HepG2 (cell line): ENCODE measurements at regions not wholly inside any gene's neighbourhood (a gene's known extent, or its start where the extent isn't known, plus 50 kb on each side); places are given as distances from the start of the nearest gene placed in this dataset.

ENCODE experiments used
- ATF3 ChIP-seq: sonication (generic); formaldehyde crosslinking; IDR thresholded peaks from 2 replicates; pipeline ENCODE4 v1.4.0; 2020; ENCODE audit warnings: missing genetic modification reagents
- FOXP1 ChIP-seq, 2 experiments: fragments of 450-650 bp in 1 of 2; IDR thresholded peaks; 2 replicates each; pipeline ENCODE4 v1.6.1; 2017 to 2018; ENCODE audit warnings: antibody characterized with exemption in 1 of 2
- GATAD2A ChIP-seq: IDR thresholded peaks from 2 replicates; pipeline ENCODE4 v1.6.1; 2016
- HIC2 ChIP-seq: sonication (generic); formaldehyde crosslinking; IDR thresholded peaks from 2 replicates; pipeline ENCODE4 v1.9.0; 2022; ENCODE audit warnings: low read depth, missing genetic modification reagents
- HMGXB4 ChIP-seq, 2 experiments: sonication (generic) in 1 of 2; formaldehyde crosslinking in 1 of 2; IDR thresholded peaks; 2 replicates each; pipeline versions ENCODE4 v1.4.0 to v1.6.1; 2018 to 2020; ENCODE audit warnings: missing genetic modification reagents in 2 of 2, borderline replicate concordance in 1 of 2, low read depth in 1 of 2, mild to moderate bottlenecking in 1 of 2, missing biosample characterization in 1 of 2
- MZF1 ChIP-seq: sonication (generic); formaldehyde crosslinking; IDR thresholded peaks from 2 replicates; pipeline ENCODE4 v1.8.1; 2023; ENCODE audit warnings: mild to moderate bottlenecking, missing genetic modification reagents, borderline replicate concordance
- SATB2 ChIP-seq: sonication (generic); formaldehyde crosslinking; IDR thresholded peaks from 2 replicates; pipeline ENCODE4 v1.5.0; 2020; ENCODE audit warnings: missing genetic modification reagents
- STAG1 ChIP-seq: sonication (generic); formaldehyde crosslinking; IDR thresholded peaks from 2 replicates; pipeline ENCODE4 v1.4.0; 2020; ENCODE audit warnings: missing genetic modification reagents
- ZNF224 ChIP-seq: sonication (generic); formaldehyde crosslinking; IDR thresholded peaks from 2 replicates; pipeline ENCODE4 v1.5.0; 2020; ENCODE audit warnings: mild to moderate bottlenecking, missing genetic modification reagents
- ZNF512B ChIP-seq: sonication (generic); formaldehyde crosslinking; IDR thresholded peaks from 2 replicates; pipeline ENCODE4 v1.5.1; 2020; ENCODE audit warnings: missing genetic modification reagents, mild to moderate bottlenecking, borderline replicate concordance
- ZNF572 ChIP-seq: sonication (generic); formaldehyde crosslinking; IDR thresholded peaks from 2 replicates; pipeline ENCODE4 v1.5.1; 2020; ENCODE audit warnings: mild to moderate bottlenecking, missing genetic modification reagents
- ZNF761 ChIP-seq: sonication (generic); formaldehyde crosslinking; conservative IDR thresholded peaks from 2 replicates; pipeline ENCODE4 v1.4.0; 2020; ENCODE audit warnings: mild to moderate bottlenecking, missing genetic modification reagents
- ZNF891 ChIP-seq: sonication (generic); formaldehyde crosslinking; IDR thresholded peaks from 2 replicates; pipeline ENCODE4 v1.5.0; 2020; ENCODE audit warnings: mild to moderate bottlenecking, missing genetic modification reagents
- TF ChIP-seq, protein P1 (sequence below): sonication (generic); formaldehyde crosslinking; IDR thresholded peaks from 2 replicates; pipeline ENCODE4 v1.4.0; 2020; ENCODE audit warnings: missing genetic modification reagents, mild to moderate bottlenecking, borderline replicate concordance

GRCh38 chr20:53711333-53712211 lies 117.9 kb upstream of the ZNF217 start (continued):
- TF ChIP-seq GATAD2A (CRISPR knock-in tag) (peak; percentile 53; the same call in 1 of the 2 replicates), HIC2 (CRISPR knock-in tag) (no peak), HMGXB4 (CRISPR knock-in tag; IDR thresholded peaks at IDR 0.05; ENCODE audit: borderline replicate concordance in 1 of 2, low read depth in 1 of 2) (peak in 1 of 2 experiments; percentile 28; a peak in 1 of 4 replicates), ZNF761 (CRISPR knock-in tag) (peak; percentile 41; the same call in 1 of the 2 replicates), ZNF891 (CRISPR knock-in tag) (no peak), SATB2 (CRISPR knock-in tag) (peak; percentile 66; the same call in 1 of the 2 replicates), ATF3 (CRISPR knock-in tag) (no peak), STAG1 (CRISPR knock-in tag) (peak; percentile 15; the same call in 1 of the 2 replicates), ZNF512B (CRISPR knock-in tag) (peak; percentile 89; the same call in 1 of the 2 replicates), MZF1 (CRISPR knock-in tag) (no peak), ZNF572 (peak; percentile 23; the same call in 1 of the 2 replicates), FOXP1 (IDR thresholded peaks at IDR 0.05) (no peak), FOXP1 (CRISPR knock-in tag; IDR thresholded peaks at IDR 0.05) (peak; percentile 82), ZNF224 (CRISPR knock-in tag) (no peak)
- TF ChIP-seq, protein P1, sequence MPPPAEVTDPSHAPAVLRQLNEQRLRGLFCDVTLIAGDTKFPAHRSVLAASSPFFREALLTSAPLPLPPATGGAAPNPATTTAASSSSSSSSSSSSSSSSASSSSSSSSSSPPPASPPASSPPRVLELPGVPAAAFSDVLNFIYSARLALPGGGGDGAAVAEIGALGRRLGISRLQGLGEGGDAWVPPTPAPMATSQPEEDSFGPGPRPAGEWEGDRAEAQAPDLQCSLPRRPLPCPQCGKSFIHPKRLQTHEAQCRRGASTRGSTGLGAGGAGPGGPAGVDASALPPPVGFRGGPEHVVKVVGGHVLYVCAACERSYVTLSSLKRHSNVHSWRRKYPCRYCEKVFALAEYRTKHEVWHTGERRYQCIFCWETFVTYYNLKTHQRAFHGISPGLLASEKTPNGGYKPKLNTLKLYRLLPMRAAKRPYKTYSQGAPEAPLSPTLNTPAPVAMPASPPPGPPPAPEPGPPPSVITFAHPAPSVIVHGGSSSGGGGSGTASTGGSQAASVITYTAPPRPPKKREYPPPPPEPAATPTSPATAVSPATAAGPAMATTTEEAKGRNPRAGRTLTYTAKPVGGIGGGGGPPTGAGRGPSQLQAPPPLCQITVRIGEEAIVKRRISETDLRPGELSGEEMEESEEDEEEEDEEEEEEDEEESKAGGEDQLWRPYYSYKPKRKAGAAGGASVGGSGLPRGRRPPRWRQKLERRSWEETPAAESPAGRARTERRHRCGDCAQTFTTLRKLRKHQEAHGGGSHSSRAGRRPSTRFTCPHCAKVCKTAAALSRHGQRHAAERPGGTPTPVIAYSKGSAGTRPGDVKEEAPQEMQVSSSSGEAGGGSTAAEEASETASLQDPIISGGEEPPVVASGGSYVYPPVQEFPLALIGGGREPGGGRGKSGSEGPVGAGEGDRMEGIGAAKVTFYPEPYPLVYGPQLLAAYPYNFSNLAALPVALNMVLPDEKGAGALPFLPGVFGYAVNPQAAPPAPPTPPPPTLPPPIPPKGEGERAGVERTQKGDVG (CRISPR knock-in tag), result peak; percentile 42; the same call in 1 of the 2 replicates
